EL (cell line): ENCODE measurements at regions not wholly inside any gene's neighbourhood (a gene's known extent, or its start where the extent isn't known, plus 50 kb on each side); places are given as distances from the start of the nearest gene placed in this dataset.
A peak's percentile ranks its signal among the peaks of the same experiment; 100 is the strongest.

Experiments used
- DNase-seq: peaks from one replicate; pipeline ENCODE4 v3.0.0-alpha.2; 2016

GRCh38 chr6:19042420-19042819 lies 655.3 kb downstream of the RNF144B start:
- no peak for DNase-seq

DNA sequence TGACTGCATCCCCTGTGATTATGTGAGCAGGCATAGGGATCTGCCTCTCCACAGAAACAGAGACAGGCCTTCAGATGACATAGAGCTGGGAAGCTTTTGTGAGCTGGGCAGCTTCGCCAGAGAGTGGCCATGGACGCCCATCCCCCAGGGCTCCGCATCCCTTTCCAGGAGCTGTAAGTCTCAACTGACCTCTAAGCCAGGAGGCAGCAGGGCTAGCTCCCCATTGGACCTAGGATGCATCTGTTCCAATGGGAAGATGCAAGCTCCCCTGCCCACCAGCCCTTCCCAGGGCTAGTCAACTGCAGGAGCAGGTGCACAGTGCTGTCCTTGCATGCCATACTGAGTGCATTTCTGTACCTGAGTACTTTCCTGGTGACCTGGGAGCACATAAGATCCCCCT lies 663.6 kb downstream of the RNF144B start:
- DNase-seq = no peak

- DNase-seq = peak; percentile 44
These were observed 665.1 kb downstream of the RNF144B start for GRCh38 chr6:19052219-19052618.

GRCh38 chr6:19059102-19059501 lies 672.0 kb downstream of the RNF144B start:
- DNase-seq = no peak

GRCh38 chr6:19067165-19067564 lies 680.0 kb downstream of the RNF144B start:
- no peak for DNase-seq

DNA sequence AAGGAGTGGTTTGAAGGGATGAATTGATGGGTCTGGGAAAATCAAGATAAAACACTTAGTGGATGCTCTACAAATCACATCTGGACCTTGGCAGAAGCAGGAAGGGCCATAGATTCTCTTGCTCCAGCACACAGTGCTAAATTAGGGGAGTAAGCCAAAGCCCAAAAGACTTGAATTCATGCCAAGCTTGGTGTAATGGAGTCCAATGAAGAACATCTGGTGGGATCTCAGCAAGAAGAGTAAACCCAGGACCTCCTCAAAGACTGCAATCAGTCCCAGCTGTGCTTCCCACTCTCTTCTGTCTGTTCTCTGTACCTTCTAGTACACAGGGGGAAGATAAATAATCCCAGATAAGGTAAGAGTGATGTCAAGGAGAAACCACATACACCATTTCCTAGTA lies 683.4 kb downstream of the RNF144B start:
- DNase-seq = no peak

GRCh38 chr6:19083801-19084200 lies 696.7 kb downstream of the RNF144B start:
- no peak for DNase-seq

- DNase-seq = no peak
These were observed 699.3 kb downstream of the RNF144B start for GRCh38 chr6:19086480-19086879.

GRCh38 chr6:19087296-19087695 lies 700.1 kb downstream of the RNF144B start:
- DNase-seq = no peak

DNA sequence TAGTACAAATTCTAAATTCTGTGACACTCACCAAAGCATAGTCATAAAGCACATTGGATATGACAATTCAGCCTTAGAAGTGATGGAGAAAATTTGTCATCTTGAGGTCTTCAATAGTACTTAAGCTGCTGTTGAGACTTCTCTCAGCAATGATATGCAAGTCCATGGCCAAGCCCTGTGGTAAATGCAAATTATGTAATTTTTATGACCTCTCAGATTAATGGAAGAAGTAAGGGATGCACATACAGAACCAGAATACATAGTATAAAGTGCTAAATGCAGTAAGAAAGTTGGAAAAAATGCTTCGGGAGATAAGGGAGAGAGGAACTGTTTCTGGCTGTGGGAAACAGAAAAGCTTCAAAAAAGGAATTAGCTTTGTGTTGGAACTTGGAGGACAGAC lies 700.7 kb downstream of the RNF144B start:
- DNase-seq = no peak

DNA sequence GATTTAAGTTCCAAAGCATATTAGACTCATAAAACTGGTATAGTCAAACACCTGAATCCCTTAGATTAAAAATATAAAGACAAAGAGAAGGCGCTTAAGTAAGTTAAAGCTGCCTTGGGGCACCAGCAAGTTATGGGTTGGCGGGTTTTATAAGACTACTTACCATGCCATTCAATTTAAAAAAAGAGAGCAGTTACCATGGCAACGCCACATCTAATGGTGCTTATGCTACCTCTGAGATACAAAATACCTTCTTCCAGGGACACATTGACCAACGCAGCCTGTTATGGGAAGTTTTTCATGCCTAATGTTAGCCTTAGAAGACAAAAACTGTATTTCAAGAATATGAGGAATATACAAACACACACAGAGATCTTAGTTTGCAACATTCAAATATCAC lies 713.6 kb downstream of the RNF144B start:
- DNase-seq = no peak

- no peak for DNase-seq
These were observed 715.8 kb downstream of the RNF144B start for GRCh38 chr6:19102936-19103335.

- DNase-seq = no peak
These were observed 720.3 kb downstream of the RNF144B start for GRCh38 chr6:19107468-19107867.

DNA sequence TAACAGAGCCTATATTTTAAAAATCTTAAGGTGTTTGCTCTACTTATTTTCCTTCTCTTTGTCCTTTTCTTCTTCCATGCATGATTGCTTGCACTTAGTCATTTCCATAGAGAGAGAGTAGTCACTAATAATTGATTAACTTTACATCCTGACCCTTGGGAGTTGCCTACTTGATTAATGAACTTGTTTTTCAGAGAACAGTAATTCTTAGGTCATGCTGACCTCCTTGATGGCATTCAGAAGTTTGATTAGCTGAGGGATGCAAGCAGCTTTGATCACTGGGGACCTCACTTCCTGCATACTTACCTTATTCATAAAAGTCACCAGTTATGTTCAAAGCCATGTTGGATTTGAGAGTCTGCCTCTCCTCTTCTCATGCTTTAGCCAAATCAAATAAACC lies 715.6 kb upstream of the ID4 start:
- DNase-seq = no peak

GRCh38 chr6:19127081-19127480 lies 710.1 kb upstream of the ID4 start:
- DNase-seq = no peak

GRCh38 chr6:19128701-19129100 lies 708.5 kb upstream of the ID4 start:
- DNase-seq = no peak

- DNase-seq = no peak
These were observed 701.5 kb upstream of the ID4 start for GRCh38 chr6:19135706-19136105.

GRCh38 chr6:19137505-19137904 lies 699.7 kb upstream of the ID4 start:
- DNase-seq = no peak

GRCh38 chr6:19142275-19142674 lies 694.9 kb upstream of the ID4 start:
- DNase-seq = no peak

GRCh38 chr6:19150307-19150706 lies 686.9 kb upstream of the ID4 start:
- DNase-seq = no peak

GRCh38 chr6:19153270-19153980 lies 683.7 kb upstream of the ID4 start:
- peak; percentile 5 for DNase-seq

- DNase-seq = no peak
These were observed 683.2 kb upstream of the ID4 start for GRCh38 chr6:19153981-19154295.

DNA sequence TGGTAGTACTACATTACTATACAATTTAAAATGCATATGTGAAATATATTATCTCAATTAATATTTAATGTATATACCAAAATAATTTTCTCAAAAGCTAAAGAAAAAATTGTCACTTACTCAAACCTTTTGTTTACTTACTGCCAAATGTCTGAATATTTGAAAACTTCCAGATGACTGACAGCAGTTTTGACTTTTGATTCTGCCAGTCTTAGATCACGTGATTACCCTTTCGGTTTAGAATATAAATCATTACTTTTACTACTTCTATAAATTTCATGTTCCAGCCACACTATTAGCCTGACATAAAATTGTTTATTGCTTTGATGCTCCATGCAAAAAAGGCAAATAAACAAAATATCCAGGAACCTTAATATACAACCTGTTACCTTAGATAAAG lies 680.7 kb upstream of the ID4 start:
- no peak for DNase-seq

DNA sequence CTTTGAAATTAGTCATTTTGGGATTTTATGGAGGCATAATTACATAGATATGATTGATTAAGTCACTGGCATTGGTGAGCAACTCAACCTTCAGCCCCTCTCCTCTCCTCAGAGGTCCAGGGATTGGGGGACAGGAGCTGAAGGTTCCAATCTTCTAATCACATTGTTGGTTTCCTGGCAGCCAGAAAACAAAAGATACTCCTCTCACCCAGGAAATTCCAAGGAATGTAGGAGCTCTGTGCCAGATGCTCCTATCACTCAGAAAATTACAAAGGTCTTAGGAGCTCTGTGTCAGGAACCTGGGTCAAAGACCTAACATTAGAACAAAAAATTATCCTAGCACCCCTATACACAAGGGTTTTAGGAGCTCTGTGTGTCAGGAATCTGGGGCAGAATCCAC lies 679.7 kb upstream of the ID4 start:
- DNase-seq = no peak

- DNase-seq = no peak
These were observed 678.6 kb upstream of the ID4 start for GRCh38 chr6:19158586-19158985.

DNA sequence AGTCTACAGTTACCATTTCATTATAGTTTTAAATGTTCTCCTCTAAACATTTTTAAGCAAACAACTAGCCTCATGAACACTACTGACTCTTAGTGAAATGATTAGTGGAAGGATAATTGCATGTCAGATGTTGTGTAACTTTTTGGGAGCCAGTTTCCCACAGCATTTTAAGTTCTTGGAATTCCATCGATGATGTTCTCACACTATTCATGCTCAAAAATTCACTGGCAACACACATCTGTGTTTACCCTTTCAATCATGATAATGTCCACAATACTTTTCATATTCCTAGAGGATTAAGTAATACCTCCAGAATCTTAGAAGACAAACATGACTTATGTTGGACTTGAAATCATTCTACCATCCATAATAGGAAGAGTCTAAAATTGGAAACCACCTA lies 678.1 kb upstream of the ID4 start:
- DNase-seq = no peak
